HG03108 (cell line): ENCODE measurements at regions not wholly inside any gene's neighbourhood (a gene's known extent, or its start where the extent isn't known, plus 50 kb on each side); places are given as distances from the start of the nearest gene placed in this dataset.

Experiments
- ATAC-seq: cut with Tn5 transposase; IDR thresholded peaks from one replicate; pipeline ENCODE4 v1.9.1; 2021; ENCODE audit warnings: moderate library complexity; ENCODE audit not compliant: unreplicated experiment

- no peak for ATAC-seq
Observed at GRCh38 chr13:30033681-30034457, 183.5 kb upstream of the UBL3 start.

- no peak for ATAC-seq
Observed at GRCh38 chr13:30032263-30032662, 181.8 kb upstream of the UBL3 start.

GRCh38 chr13:30031488-30031887, 181.1 kb upstream of the UBL3 start:
- ATAC-seq = no peak

GRCh38 chr13:30030141-30030750, 179.8 kb upstream of the UBL3 start:
- no peak for ATAC-seq

DNA sequence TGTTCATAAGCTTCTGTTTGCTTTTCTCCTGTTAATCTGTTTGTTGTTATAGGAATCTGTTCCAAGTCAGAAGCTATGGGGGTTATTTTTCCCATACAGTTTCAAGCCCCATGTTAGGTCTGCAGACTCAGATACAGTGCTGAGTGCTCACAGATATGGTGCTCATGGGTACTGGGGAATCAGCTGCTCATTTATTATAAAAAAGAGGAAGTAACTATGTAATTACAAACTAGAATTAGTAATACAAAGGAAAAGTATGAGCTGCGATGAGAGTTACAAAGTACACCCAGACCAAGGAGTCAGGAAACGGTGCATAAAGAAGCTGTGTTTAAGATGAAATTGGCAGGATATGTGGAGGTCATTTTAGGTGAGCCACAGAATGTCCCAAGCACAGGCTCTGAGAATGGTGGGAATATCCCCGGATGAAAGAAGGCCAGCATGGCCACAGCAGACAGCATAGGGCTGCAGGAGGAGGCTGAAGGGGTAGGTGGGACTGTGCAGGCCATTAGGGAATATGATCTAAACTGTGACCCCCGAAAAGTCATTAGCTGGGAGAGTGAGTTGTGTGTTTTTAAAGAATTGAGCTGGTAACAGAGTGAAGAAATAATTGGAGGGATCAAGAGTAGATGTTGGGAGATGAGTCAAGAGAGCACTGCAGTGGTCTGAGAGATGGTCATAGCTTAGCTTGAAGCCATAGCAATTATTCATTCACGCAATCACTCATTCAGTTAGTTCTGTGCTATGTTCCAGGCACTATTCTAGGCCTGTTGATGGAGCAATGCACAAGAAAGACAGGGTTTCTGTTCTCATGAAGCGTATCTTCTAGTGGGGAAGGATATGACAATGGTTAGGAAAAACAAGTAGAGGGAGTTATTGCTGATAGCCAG, 177.4 kb upstream of the UBL3 start:
- ATAC-seq = no peak

DNA sequence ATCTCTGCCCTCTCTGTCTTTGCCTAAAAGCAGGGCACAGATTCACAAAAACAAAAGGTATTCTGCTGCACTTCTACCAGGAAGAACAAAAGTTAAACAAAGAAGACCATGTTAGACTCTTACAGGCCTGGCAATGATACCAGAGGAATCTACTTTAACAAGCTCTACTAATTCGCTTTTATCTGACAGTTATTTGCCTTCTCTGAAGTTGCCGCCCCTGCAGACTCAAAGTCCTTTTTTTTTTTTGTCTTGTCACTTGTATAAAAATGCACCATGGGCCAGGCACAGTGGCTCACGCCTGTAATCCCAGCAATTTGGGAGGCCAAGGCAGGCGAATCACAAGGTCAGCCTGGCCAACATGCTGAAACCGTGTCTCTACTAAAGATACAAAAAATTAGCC, 176.5 kb upstream of the UBL3 start:
- no peak for ATAC-seq

DNA sequence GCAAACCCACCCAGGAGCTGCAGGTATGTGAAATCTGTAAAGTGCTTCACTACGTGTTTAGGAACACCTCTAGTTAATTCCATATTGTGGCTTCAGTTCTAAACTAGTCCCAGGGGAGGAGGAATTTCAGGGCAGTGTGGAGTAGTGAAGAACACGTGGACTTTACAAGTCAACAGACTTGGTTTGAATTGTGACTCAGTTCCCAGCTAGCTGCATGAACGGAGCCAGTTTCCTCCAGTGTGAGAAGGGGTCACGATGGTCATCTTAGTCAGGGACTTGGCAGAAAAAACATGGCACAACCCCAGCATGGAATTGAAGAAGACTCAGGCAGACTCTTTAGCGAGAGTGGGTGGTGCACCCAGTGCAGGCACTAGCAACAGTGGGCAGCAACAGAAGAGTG, 175.7 kb upstream of the UBL3 start:
- ATAC-seq = no peak

DNA sequence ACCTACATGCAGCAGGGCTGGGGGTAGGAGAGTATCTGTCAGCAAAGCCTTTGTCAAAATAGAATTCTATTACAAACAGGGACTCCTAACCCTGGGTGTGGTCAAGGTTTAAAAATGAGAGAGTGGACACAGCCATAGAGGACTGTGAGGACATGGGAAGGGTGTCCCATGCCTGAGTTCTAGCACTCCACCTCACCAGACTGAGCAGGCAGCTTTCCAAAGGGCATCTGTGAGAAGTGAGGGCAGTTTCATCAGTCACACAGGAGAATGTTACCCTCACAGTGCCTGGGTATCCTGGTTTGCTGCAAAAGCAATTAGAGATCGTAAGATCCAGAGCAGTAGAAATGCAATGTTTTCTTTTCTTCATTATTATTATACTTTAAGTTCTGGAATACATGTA, 174.9 kb upstream of the UBL3 start:
- ATAC-seq = no peak

DNA sequence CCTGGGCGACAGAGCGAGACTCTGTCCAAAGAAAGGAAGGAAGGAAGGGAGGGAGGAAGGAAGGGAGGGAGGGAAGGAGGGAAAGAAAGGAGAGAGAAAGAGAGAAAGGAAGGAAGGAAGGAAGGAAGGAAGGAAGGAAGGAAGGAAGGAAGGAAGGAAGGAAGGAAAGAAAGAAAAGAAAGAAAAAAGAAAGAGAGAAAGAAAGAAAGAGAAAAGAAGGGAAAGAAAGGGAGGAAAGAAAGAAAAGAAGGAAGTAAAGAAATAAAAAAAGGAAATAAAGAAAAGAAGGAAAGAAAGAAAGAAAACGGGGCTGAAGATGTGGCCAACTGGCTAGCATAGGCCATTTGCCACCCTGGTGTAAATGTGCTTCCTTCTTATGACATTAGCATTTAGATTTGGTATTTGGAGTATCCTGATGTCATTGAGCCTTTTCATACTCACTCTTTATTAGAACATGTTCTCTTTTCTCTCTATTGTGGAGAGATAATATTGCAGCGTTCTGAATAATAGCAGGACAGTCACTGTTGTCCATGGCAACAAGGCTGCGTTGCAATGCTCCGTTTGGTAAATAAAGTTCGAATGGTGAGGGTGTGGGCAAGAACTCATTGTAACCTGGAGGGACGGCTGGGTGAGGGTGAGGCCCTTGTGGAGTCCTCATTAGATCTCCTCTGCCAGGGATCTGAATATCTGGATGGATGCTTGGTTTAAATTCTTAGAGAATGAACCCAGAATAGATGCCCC, 173.9 kb upstream of the UBL3 start:
- no peak for ATAC-seq

DNA sequence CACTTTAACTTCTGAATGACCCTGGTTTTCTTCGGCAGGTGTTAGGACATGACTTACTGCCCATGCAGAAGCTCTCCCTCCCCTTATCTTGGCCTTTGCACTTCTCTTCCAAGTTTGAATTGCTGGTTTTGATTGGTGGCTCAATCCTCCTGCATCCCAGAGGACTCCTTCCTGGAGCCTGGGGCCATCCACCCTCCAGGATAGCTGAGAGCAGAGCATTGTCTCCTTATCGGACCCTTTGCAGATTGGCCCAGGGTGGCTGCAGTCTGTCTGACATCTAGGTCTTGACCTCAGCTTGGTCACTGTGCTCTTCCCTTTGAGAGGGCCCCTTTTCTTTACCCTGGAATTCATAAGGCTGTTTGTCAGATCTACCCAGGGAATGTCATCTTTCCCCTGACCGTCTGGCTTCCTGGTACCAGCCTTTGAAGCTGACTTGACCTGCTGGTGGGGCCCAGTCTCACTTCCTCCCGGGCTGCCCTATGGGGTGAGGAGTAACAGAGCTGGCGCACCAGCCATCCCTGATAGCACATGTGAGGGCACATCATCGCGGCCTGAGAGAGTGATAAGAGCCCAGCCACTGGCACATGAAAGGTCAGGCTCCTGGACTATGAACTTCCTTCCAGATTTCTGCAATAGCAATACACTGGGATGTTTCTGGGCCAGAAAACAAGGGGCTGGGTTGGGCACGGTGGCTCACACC, 172.9 kb upstream of the UBL3 start:
- ATAC-seq = no peak

- ATAC-seq = no peak
Observed at GRCh38 chr13:30022796-30023195, 172.4 kb upstream of the UBL3 start.

DNA sequence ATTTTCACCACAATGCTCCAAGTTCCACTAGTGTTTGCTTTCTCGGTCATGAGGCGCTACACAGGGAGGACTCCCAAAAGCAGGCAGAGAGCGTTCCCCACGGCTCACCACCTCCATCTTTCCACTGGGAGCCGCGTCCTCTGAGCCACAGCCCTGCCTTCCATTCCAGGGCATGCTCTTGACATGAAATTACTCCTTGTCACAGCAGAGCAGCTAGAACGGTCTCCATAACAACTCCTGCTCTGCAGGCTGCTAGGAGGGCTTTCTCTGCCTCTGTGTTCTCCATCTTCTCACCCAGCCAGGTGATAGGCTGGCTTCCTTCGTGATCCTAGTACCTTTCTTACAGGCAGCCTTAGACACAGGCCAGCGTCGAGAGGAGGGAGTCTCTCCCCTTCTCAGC, 171.8 kb upstream of the UBL3 start:
- ATAC-seq = no peak

DNA sequence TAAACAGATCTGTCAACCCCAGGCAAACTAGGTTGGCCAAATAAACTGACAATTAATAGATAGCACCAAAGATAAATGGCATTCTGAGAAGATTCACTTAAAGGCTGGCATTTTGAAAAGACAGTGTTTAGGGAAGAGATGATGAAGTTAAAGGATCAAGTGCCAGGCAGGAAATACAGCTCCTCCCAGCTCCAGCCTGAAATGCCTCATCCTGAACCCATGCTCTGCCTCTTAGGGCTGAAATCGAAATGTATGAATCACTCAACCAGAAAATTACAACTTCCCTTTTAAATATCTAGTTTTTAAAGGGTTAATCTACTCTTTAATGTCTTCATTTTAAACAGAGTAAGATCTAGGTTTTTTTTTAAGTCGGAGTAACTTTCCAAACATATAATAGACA, 171.2 kb upstream of the UBL3 start:
- no peak for ATAC-seq

GRCh38 chr13:30020726-30021312, 170.4 kb upstream of the UBL3 start:
- ATAC-seq = no peak

GRCh38 chr13:30019648-30020626, 169.5 kb upstream of the UBL3 start:
- ATAC-seq = no peak

- no peak for ATAC-seq
Observed at GRCh38 chr13:30017880-30018279, 167.5 kb upstream of the UBL3 start.

- no peak for ATAC-seq
Observed at GRCh38 chr13:30016398-30016797, 166.0 kb upstream of the UBL3 start.

DNA sequence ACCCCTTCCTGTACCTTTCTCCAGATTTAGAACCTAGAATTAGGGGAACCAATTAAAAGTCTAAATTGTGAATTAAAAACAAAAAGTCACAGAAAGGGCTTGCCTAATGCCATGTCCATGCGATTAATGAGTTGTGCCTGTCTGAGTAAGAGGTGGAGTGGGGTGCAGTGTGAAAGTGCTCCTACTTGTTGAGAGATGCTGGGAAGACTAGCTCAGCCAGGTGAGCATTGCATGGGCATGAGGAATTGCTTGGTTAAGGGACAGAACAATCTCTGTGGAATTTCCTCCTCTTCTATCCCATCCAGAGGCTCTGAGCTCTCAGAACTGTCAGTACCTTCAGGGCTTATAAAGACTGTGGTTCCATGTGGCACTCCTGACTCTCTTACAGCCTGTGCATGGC, 159.0 kb upstream of the UBL3 start:
- ATAC-seq = no peak

DNA sequence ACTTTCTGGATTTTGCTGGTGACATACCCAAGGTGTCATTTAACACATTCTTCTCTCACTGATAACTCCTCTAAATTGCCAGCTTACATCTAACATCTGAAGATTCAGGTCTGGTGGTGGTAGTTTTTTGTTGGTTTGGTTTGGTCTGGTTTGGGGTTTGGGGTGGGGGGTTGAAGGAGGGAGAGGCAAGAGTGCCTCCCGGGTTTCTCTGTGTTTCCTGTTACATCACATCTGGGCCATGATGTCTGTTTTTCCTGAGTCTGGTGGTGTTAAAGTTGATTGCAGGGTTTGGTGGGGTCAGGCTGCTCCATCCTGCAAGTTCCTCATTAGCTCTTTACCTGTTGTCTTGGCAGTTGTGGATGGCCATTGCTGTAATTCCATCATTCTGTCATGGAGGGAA, 155.8 kb upstream of the UBL3 start:
- no peak for ATAC-seq
